Activated CD4-positive, alpha-beta T cell treated with anti-CD3 and anti-CD28 coated beads, Interleukin-10, Interleukin-2, amounts not matched to agents 100 ng/mL and 50 ng/mL, durations not matched to agents 16 hours and 8 hours (primary cell): ENCODE measurements at regions not wholly inside any gene's neighbourhood (a gene's known extent, or its start where the extent isn't known, plus 50 kb on each side); places are given as distances from the start of the nearest gene placed in this dataset.
"Not testable (repeated sequence)": the region's sequence is repeated elsewhere in the genome, so short reads cannot be mapped to it uniquely, and the experiment has no call there.

Experiments
- DNase-seq: peaks from one replicate; pipeline ENCODE4 v3.0.0-alpha.2; 2020

DNA sequence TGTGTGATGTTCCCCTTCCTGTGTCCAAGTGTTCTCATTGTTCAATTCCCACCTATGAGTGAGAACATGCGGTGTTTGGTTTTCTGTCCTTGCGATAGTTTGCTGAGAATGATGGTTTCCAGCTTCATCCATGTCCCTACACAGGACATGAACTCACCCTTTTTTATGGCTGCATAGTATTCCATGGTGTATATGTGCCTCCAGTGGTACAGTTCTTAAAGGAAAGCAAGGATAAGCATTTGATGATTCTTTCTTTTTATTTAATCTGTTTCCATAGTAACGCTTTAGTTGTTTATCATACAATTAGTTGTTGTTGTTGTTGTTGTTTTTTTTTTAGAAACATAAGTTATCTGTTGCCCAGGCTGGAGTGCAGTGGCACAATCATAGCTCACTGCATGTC is 133.1 kb downstream of the TSEN15 start:
- not testable (repeated sequence) for DNase-seq

DNA sequence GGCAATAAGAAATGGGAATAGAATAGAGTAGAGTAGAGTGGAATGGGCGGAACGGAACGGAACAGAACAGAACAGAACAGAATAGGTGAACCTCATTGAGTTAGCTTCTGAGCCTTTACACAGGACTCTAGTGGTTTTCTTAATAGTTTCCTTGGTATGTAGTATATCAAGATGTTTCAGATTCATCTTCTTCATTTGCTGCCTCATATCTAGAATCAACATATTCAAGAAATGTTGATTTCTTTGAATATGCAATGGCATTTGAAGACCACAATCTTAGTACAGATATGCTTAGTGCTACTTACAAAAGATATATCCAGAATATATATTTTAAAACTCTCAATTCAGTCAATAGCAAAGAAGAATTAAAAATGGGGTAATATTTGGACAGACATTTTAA is 133.8 kb downstream of the TSEN15 start:
- no peak for DNase-seq

DNA sequence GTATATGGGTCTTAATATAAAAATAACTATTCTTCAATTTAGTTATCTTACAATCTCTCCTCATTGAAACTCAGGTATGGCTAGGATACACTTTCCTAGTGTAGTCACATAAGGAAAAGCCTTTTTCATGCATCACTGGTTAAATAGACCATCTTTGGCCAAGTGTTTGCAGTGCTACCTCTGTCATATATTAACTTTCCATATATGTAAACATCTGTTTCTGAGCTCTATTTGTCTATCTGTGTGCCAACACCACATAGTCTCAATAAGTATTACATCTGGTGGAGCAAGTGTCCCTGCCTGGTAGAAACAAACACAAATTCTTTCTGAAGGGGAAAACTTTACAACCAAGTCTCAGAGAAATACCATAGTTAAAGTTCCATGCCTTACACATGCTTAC is 134.6 kb downstream of the TSEN15 start:
- DNase-seq: no peak

DNA sequence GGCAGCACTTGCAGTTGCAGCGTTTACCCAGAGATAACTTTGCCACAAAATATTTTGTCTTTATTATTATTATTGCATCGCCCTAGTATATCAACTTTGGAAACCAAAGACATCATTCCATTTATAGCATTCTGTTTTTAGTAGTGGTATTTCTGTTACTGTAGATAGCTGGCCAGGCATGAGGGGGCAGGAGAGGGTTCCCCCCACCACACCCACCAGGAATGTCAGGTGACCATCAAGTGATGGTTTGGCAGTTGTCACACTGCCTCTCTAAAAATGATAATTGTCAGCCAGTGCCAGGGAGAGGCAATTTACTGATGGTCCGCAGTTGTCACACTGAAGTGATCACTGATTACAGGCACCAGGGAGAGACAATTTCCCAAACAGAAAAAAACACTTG is 135.6 kb downstream of the TSEN15 start:
- no peak for DNase-seq

DNA sequence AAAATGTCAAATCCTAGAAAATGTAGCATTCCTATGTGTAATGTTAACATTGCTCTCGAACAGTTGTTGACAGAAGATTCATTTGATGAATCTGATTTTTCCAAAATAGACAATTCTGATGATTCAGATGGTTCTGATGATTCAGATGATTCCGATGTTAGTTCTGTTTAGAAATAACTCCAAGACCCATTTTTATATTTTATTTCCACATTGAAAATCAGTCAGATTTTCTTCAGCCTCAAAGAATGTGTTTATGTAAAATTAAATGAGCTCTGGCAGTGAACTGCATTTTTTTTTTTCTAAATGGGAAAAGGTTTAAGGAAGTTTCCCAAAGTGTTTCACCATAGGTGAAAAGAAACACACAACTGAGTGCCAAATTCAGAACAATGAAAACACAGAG is 136.5 kb downstream of the TSEN15 start:
- no peak for DNase-seq

DNA sequence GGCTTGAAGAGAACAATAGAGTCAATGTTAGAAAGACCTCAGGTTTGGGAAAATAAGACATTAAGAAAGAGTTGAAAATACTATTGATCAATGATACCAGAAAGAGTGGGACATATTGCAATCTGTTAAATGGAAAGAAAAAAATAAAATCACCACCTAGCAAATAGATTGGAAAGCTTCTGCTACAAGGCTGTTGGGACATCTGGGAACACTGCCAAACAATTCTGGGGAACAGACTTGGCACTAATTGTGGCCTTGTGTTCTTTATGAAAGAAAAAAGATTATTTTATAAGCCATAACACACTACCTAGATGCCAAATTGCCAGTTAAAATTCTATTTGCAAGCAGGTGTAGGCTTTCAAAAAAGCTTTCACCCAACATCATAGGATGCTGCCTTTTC is 137.8 kb downstream of the TSEN15 start:
- DNase-seq: no peak

DNA sequence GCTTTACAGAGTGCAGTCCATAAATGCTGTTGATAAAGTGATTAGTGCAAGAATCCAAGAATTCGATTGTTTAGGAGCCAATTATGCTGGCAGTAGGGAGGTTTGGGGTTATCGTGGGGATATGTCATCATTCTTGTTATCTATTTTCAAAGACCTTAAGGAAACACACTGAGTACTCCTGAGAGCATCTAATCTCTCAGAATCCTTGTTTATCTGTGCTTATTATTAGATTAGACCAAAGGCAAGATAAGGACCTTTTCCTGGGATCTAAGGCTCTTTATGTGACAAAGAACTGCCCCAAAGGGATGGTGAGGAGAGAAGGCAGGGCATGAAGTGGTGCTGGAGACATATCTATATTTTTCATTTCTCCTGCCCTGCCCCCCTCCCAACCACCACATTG is 139.1 kb downstream of the TSEN15 start:
- no peak for DNase-seq

DNA sequence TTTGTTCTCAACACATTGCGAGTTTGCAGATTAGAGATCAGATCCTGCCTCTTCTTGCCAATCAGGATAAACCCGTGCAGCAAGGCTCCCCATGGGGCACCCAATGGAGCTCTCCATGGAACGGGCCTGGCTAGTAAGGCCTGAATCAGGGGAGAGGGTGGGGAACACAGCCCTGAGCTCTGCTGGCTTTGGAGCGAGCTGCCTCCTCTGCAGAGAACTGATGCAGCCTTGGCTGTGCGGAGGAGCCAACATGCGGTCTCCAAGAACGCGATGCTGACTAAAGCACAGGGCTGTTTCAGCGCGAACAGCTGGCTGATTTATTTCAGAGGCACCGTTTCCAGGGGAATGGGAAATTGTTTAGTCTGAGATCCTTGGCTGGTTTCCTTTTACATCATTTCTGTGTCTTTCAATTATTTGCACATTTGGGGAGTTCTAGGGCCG is 139.7 kb downstream of the TSEN15 start:
- DNase-seq: no peak

DNA sequence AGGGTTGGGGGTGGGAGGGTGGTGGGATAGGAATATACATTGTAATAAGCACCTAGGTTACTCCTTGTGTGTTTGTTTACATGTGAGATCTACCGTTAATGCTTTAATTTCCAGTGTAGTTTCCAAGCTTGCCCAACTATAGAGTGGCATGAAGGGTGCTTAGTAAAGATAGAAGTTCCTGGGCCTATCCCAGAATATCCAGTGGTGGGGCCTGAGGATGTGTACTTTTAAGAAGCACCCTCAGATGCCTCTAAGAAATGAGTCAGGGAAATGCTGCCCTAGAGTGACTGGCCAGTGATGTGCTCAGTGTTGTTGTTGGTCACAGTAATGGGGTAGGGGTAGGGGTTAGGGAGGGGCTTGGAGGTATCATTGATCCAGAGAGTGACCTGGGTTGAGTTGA is 141.3 kb downstream of the TSEN15 start:
- no peak for DNase-seq

DNA sequence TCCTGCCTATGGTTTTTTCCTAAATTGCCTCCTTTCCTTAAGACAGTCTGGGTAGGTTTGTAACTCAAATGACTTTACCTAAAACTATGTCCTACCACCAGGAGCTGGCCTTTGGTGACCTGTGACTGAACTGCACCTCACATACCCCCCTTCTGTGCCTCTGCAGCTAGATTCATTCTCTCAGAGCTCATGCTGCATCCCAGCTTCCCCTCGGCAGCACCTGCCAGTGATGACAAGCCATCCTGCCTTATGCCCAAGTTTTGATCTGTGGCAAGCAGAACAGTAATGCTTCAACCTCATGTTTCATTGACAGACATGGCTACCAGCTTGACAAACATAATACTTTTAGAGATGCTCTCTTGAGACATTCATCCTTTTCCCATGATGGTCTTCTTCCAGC is 141.9 kb downstream of the TSEN15 start:
- no peak for DNase-seq

DNA sequence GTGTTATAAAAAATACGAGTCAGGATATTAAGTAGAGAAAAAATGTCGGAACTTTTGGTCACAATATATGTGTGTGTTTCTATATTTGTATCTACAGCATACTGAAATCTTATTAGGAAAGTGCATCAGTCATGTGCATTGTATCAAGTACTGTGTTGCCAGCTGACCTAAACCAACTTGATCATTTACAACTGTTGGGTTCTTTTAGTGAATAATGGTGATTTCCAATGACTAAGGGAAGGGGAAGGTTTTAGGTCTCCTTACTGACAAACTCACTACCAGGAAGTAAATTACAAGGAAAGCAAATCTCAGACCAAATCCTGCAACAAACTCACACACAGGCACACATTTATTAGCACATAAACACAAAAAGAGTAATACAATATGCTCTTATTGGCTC is 142.7 kb downstream of the TSEN15 start:
- no peak for DNase-seq

DNA sequence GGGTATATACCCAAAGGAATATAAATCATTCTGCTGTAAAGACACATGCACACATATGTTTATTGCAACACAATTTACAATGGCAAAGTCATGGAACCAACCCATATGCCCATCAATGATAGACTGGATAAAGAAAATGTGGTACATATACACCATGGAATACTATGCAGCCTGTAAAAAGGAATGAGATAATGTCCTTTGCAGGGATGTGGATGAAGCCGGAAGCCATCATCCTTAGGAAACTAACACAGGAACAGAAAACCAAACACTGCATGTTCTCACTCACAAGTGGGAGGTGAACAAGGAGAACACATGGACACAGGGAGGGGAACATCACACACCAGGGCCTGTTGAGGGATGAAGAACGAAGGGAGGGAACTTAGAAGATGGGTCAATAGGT is 144.2 kb downstream of the TSEN15 start:
- not testable (repeated sequence) for DNase-seq

DNA sequence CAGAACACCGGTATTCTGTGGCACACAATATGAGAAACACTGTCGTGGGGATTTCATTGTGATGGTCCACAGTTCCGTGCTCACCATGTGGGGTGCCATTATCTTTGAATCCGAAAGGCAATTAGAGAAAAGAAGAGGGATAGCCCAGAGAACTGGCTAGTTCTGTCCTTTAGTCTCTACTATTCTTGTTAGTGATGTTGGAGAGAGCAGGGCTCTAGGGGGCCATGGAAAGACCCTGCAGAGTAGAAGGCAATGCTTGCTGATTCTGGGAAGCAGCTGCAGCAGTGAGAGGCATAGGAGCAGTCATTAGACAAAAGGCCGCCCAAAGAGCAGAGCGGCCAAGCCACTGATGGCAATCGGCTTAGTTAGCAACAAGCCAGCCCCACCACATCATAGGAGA is 146.3 kb downstream of the TSEN15 start:
- DNase-seq: no peak

DNA sequence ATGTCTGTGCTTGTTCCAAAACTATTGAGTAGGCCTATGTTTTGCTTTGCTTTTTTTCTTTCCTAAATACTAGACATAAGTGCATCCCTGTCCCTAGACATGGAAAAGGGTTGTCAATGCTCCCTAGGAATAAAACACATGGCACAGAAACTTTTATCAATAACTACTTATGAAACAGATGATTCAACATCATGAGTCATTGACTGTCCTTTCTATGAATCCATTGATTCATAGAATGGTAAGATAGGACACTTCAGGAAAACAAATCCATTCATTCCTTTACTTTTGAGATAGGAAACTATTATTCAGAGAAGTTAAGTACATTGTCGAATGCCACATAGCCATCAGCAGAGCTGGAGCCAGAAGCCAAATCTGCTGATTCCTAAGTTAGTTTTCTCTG is 147.5 kb downstream of the TSEN15 start:
- DNase-seq: no peak

DNA sequence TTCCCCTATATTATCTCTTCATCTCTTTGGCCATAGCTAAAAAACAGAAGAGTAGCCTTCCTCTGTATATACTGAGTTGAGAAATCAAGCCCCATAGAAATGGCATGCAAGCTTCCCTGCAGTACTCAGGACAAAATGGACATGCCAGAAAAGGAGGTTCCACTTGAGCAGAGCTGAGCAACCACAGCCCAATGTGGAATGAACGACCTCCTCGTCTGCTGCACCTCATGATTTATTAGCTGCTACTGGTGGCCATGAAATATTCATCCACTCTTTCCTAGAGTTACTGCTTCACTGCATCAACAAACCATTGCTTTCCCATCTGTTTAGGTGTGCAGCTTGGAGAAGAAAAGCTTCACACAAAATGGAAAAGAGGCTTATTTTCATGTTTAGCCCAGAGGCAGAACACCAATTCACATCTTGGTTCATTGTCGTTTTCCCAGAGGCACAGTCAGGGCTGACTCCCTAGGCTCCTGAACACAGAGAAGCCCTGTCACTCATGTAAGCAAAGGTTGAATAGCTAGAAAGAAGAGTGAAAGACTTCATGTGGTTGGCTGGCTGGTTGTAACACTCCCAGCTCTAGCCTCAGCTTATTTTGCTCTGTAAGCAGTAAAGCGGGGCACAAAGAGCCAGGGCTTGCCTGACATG is 148.0 kb downstream of the TSEN15 start:
- DNase-seq: no peak

DNA sequence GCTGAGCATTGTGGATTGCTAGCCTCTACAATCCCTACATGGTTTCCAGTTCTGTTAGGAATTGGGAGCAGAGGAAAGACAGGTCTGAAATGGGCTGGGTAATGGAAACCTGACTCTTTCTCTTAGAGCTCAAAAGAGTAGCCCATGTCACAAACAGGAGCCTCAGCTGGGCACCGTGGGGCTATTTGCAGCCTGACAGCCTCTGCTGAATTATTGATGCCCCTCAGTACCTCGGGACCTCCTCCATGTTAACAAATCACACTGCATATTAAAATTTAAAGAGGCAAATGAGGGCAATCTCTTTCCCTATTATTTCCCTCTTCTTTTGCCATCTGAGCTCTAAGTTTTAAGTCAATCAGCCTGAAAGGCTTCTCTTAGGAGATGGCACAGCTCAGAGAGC is 157.1 kb downstream of the TSEN15 start:
- no peak for DNase-seq

DNA sequence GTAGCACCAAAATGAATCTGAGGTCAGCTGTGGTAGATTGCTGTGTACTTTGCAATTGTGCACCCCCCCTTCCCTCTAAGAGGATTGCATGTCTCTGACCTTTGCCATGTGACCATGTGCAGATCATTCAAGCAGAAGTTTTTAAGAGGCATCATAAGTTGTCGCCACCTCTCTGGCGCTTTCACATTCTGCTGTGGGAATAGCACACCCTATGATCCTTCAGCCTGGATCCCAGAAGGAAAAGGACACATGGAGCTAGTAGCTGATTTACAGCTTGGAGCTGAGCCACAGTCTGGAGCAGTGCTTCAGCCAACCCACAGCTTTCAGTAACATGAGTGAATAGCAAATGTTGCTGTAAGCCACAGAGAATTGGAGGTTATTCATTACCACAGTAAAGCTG is 158.5 kb downstream of the TSEN15 start:
- no peak for DNase-seq

DNA sequence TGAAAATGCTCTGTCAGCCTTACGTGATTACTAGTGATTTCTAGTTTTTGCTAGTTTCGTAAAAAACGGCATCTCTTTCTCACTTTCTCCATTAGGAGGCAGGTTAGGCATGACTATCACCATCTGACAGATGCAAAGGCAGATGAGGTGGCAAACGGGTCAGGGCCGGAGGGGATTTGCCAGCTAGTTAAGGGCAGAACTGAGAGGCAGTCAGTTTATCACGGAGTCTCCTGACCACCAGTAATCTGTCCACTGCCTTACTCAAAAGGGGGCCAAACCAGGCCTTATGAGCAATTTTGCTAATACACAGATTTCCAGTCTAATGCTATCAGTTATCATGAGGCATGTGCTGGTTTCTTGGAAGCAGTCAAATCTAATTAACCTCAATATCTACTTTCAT is 159.3 kb downstream of the TSEN15 start:
- peak; percentile 9 for DNase-seq

DNA sequence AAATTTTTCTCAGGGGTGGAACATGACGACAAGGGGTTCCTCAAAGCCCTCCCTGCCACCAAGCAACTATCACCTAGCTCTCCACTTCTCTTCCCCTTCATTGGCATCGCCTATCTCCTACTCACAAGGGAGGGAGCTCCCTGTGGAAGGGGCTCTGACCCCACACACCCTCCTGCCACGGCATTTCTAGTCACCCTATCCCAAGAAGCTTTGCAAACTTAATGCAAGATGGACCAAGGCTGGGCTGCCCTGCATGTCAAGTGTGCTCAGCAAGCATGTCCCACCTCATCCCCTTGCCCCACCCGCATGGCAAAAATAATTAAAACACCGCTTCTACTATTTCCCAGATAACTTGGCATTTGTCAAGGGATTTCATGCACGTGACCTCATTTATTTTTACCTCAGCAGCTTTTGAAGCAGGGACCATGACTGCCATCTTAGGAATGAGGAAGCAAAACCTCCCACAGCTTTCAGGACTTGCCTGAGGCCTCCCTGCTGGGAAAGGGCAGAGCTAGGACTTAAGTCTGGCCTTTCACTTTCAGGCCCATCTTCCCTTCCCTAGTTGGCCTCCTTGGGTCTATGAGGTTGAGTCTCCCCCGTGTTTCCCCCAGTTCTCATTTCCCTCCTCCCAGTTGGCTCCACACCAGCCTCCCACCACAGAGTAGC is 161.3 kb downstream of the TSEN15 start:
- DNase-seq: no peak

DNA sequence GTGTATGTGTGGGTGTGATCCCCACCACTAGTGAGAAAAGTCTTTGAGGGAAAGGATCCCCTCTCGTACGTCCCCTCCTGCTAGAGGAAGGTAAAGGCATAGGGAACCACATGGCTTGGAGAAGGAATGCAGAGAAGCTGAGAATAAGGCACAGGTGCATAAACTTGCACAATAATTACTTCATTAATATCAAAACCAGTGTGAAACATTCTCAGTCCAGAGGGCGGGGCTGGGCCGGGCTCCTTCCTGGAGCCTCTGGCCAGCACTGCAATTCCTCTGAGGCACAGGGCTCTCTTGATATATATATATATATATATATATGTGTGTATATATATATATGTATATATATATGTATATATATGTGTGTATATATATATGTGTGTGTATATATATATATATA is 162.6 kb downstream of the TSEN15 start:
- DNase-seq: no peak

DNA sequence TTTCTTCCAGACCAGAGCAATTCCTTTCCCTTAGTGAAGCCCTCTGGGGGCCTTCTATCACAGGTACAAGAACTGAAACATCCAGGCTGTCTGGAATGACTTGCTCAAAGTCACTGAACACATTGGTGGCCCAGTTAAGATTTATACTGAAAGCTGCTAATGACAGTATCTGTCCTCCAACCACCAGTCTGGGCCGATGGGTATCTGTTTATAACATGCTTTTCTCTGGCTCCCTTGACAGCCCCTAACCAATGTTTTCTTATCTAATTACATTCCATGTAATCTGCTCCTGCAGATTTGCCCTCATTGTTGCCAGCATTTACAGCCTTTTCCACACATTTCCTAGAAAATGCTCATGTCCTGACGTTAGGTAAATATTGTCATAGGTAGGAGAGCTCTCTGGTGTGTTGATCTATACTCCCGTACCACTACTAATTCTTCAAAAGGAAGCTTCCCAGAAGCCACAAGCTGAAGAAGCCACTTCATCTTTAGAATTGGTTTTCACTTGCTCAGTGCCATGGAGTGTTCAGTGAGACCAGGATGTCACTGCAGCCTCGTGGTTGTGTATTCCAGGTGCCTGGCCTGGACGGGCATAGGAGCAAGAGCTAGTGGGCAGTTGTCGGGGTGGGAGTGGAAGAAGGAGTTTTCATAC is 163.9 kb downstream of the TSEN15 start:
- DNase-seq: peak; percentile 7

DNA sequence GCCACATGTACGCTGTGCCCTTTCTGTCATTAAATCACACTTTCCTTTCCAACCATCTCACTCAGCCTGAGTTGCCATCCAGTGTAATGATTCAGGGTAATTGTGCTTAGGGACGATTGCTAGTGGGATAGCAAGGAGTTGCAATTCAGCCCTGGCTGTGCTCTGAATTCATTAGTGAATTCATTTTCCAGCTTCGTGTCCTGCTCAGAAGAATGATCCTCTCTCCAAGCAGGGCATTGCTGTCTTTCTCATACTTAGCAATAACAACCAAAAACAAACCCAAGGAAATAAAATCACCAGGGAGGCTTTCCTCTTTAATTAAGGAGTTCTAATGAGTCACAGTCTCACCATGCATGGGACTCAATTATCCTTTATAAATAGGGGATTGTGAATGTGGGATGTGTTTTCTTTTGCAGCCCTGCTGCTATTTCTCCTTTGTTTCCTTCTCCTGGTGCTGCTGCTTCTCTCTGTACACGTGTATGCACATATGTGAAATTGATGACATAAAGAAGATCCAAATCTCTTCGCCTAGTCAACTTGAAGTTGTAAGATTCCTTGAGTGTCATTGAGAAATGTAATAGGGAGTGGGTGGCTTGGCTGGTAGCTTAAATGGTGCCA is 167.0 kb downstream of the TSEN15 start:
- no peak for DNase-seq

DNA sequence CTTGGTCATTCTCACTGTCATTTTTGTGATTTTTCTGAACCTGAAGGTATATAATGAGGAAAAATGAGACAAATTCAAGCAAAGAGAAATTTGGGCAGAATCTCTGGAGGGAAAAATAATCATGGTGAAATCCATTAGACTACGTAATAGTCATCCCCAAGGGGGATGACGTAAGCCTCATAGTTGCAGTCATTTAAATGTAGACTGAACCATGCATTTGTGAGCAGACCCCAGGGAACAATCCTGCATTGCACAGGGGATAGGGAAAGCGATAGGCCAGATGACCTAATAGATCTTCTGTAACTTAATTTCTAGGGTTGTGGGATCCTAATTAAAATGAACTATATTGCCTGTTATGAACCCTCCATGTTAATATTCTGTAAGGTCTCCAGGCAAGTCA is 167.4 kb upstream of the C1orf21 start:
- DNase-seq: no peak

DNA sequence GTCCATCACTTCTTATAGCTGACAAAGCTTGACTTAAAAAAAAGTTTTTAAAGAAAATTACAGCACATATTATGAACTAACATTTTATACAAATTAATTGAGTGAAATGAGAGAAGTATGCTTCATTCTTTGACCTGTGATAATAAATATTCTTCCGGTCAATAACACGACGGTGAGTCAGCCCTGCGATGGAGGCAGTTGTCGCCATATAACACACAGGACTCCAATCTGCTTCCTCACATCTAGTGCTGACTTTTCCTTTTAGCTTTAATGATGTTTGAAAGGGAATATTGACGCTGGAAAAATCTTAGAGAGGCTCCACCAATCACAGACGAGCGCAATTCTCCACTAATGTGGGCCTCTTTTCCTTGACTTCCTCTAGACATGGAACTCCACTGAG is 166.9 kb upstream of the C1orf21 start:
- DNase-seq: no peak
